Sigmoid colon (tissue), 6 donors: ENCODE measurements at regions not wholly inside any gene's neighbourhood (a gene's known extent, or its start where the extent isn't known, plus 50 kb on each side); places are given as distances from the start of the nearest gene placed in this dataset.

Source experiments
- DNase-seq: peaks from one replicate; pipeline ENCODE4 v3.0.0-alpha.2; 2019
- H3K27ac ChIP-seq, 4 donors: fragments of 200-600 bp; sonication (generic); one replicate each; pipeline ENCODE4 v1.5.1; 2016 to 2019; ENCODE audit warnings: mild to moderate bottlenecking in 1 of 4
- H3K27me3 ChIP-seq, 3 donors: fragments of 200-600 bp; sonication (generic); one replicate each; pipeline ENCODE4 v1.5.1; 2019; ENCODE audit warnings: mild to moderate bottlenecking in 1 of 3
- H3K36me3 ChIP-seq, 4 donors: fragments of 200-600 bp; sonication (generic); one replicate each; pipeline ENCODE4 v1.5.1; 2016 to 2019
- H3K4me1 ChIP-seq, 4 donors: fragments of 200-600 bp; sonication (generic); one replicate each; pipeline ENCODE4 v1.5.1; 2017 to 2019
- H3K4me3 ChIP-seq, 4 donors: fragments of 200-600 bp; sonication (generic); one replicate each; pipeline ENCODE4 v1.5.1; 2017 to 2019; ENCODE audit warnings: mild to moderate bottlenecking in 2 of 4, moderate library complexity in 1 of 4
- H3K9me3 ChIP-seq, 4 donors: fragments of 200-600 bp in 3 of 4; sonication (generic) in 3 of 4; one replicate each; pipeline versions ENCODE4 v1.5.1 to v1.6.1; 2013 to 2019
- EP300 ChIP-seq, 4 donors: sonication (generic); formaldehyde crosslinking; IDR thresholded peaks; one replicate each; pipeline ENCODE4 v1.6.1; 2017; ENCODE audit warnings: antibody characterized with exemption in 4 of 4
- POLR2A ChIP-seq, 2 donors: fragments of 450-650 bp; IDR thresholded peaks; one replicate each; pipeline ENCODE4 v1.6.1; 2016; ENCODE audit warnings: antibody characterized with exemption in 2 of 2, mild to moderate bottlenecking in 2 of 2, moderate library complexity in 2 of 2
- POLR2AphosphoS5 ChIP-seq, 4 donors: sonication (generic); formaldehyde crosslinking; IDR thresholded peaks; one replicate each; pipeline ENCODE4 v1.6.1; 2017; ENCODE audit warnings: antibody characterized with exemption in 4 of 4
- WGBS, 2 donors: extraction: QIAGEN DNeasy Blood & Tissue Kit; methylation state at CpG; one replicate each; pipeline ENCODE4 v1.1.7; 2013; 5-methylcytosine and 5-hydroxymethylcytosine counted together
- intact Hi-C: fragments of 100-400 bp; cut with DNase I; formaldehyde crosslinking; loops from one replicate; pipeline ENCODE4 v1.15.1; 2023
- TF ChIP-seq, protein P1 (sequence below), 4 experiments: fragments of 450-650 bp in 3 of 4; fragments of 200-600 bp in 1 of 4; IDR thresholded peaks; one replicate each; pipeline ENCODE4 v1.5.1; 2016 to 2019; ENCODE audit warnings: antibody characterized with exemption in 4 of 4, mild to moderate bottlenecking in 3 of 4, moderate library complexity in 2 of 4
- donor health status: healthy with polysubstance abuse.
- donor health status: healthy.

DNA sequence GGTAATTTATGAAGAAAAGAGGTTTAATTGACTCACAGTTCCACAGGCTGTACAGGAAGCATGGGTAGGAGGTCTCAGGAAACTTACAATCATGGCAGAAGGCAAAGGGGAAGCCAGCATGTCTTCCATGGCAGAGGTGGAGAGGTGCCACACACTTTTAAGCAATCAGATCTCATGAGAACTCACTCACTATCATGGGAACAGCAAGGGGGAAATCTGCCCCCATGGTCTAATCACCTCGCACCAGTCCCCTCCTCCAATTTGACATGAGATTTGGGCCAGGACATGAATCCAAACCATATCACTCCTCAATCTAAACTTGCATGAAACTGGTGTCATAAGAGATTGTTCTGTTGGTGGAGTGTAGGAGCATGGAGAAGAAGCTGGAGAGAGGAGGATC, 51.6 kb upstream of the CCN6 start:
- Histone ChIP-seq H3K27me3 (no peaks in the 10 kb centered on the region), H3K36me3 (no peaks in the 10 kb centered on the region), H3K27ac (no peak overlapping the region), H3K4me1 (peaks cover 0 to 17% (median 9%) of the 10 kb centered on the region in 4 donors), H3K4me3 (no peak overlapping the region), H3K9me3 (no peaks in the 10 kb centered on the region)
- TF ChIP-seq POLR2AphosphoS5 (IDR thresholded peaks at IDR 0.05) (no peak), EP300 (IDR thresholded peaks at IDR 0.05) (no peak), POLR2A (IDR thresholded peaks at IDR 0.05) (no peak)
- TF ChIP-seq, protein P1, sequence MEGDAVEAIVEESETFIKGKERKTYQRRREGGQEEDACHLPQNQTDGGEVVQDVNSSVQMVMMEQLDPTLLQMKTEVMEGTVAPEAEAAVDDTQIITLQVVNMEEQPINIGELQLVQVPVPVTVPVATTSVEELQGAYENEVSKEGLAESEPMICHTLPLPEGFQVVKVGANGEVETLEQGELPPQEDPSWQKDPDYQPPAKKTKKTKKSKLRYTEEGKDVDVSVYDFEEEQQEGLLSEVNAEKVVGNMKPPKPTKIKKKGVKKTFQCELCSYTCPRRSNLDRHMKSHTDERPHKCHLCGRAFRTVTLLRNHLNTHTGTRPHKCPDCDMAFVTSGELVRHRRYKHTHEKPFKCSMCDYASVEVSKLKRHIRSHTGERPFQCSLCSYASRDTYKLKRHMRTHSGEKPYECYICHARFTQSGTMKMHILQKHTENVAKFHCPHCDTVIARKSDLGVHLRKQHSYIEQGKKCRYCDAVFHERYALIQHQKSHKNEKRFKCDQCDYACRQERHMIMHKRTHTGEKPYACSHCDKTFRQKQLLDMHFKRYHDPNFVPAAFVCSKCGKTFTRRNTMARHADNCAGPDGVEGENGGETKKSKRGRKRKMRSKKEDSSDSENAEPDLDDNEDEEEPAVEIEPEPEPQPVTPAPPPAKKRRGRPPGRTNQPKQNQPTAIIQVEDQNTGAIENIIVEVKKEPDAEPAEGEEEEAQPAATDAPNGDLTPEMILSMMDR (IDR thresholded peaks at IDR 0.05) = no peak
- intact Hi-C loops = no loop called here
- 94 to 95% methylated on average over 1 of the region's 1 CpG for WGBS, 2 donors
- DNase-seq = no peak
